SH-SY5Y (cell line): ENCODE measurements at regions not wholly inside any gene's neighbourhood (a gene's known extent, or its start where the extent isn't known, plus 50 kb on each side); places are given as distances from the start of the nearest gene placed in this dataset.

Experiments used
- GATA2 ChIP-seq: IDR thresholded peaks from 2 replicates; pipeline ENCODE4 v1.6.1; 2011; ENCODE audit warnings: mild to moderate bottlenecking, low read depth, low read length
- GATA3 ChIP-seq: IDR thresholded peaks from 2 replicates; pipeline ENCODE4 v1.6.1; 2011; ENCODE audit warnings: low read depth, mild to moderate bottlenecking, low read length, moderate library complexity

- TF ChIP-seq GATA2 (no peak), GATA3 (no peak)
Observed at GRCh38 chr3:154990543-154990942, 89.6 kb upstream of the MME start.

- TF ChIP-seq GATA2: no peak
- TF ChIP-seq GATA3: no peak
Observed at GRCh38 chr3:154987846-154988245, 92.3 kb upstream of the MME start.

GRCh38 chr3:154981664-154982063 is 98.5 kb upstream of the MME start:
- TF ChIP-seq GATA3: no peak
- TF ChIP-seq GATA2: no peak

- TF ChIP-seq GATA3 (no peak), GATA2 (no peak)
Observed at GRCh38 chr3:154981201-154981600, 98.9 kb upstream of the MME start.

GRCh38 chr3:154979331-154979730 is 100.8 kb upstream of the MME start:
- TF ChIP-seq GATA2: no peak
- TF ChIP-seq GATA3: no peak

- TF ChIP-seq GATA2 (no peak), GATA3 (no peak)
Observed at GRCh38 chr3:154977666-154978065, 102.5 kb upstream of the MME start.

GRCh38 chr3:154976072-154976983 is 103.8 kb upstream of the MME start:
- no peak for TF ChIP-seq GATA2
- no peak for TF ChIP-seq GATA3

GRCh38 chr3:154973851-154974250 is 106.3 kb upstream of the MME start:
- TF ChIP-seq GATA3 (no peak), GATA2 (no peak)

GRCh38 chr3:154972951-154973350 is 107.2 kb upstream of the MME start:
- TF ChIP-seq GATA3: no peak
- no peak for TF ChIP-seq GATA2

- TF ChIP-seq GATA2 (no peak), GATA3 (no peak)
Observed at GRCh38 chr3:154971771-154972326, 108.3 kb upstream of the MME start.

GRCh38 chr3:154971341-154971740 is 108.8 kb upstream of the MME start:
- TF ChIP-seq GATA2 (no peak), GATA3 (no peak)

- TF ChIP-seq GATA2: no peak
- TF ChIP-seq GATA3: no peak
Observed at GRCh38 chr3:154970797-154971196, 109.3 kb upstream of the MME start.

GRCh38 chr3:154969366-154969765 is 110.8 kb upstream of the MME start:
- TF ChIP-seq GATA3 (no peak), GATA2 (no peak)

GRCh38 chr3:154967090-154967489 is 113.0 kb upstream of the MME start:
- no peak for TF ChIP-seq GATA3
- no peak for TF ChIP-seq GATA2

- no peak for TF ChIP-seq GATA2
- TF ChIP-seq GATA3: no peak
Observed at GRCh38 chr3:154956815-154957214, 123.3 kb upstream of the MME start.
